GM23338 (cell line): ENCODE measurements at regions not wholly inside any gene's neighbourhood (a gene's known extent, or its start where the extent isn't known, plus 50 kb on each side); places are given as distances from the start of the nearest gene placed in this dataset.

Experiments
- ATAC-seq: fragments of 200-7000 bp; cut with Tn5 transposase; 3 replicates; pipeline ENCODE4 v1.9.1; 2020
- DNase-seq: peaks from one replicate; pipeline ENCODE4 v3.0.0-alpha.2; 2015; ENCODE audit warnings: low spot score
- H2AFZ ChIP-seq: fragments of 200-600 bp; sonication (generic); 2 replicates; pipeline ENCODE4 v1.8.0; 2016; ENCODE audit warnings: antibody characterized with exemption, mild to moderate bottlenecking, moderate library complexity
- H3F3A ChIP-seq: fragments of 200-600 bp; sonication (generic); replicated peaks from 2 replicates; pipeline ENCODE4 v1.8.0; 2017; ENCODE audit warnings: antibody characterized with exemption, mixed run types, low read depth
- H3K27ac ChIP-seq: fragments of 200-600 bp; sonication (generic); 2 replicates; pipeline ENCODE4 v1.6.1; 2016; ENCODE audit warnings: low read depth
- H3K27me3 ChIP-seq: fragments of 200-600 bp; sonication (generic); 2 replicates; pipeline ENCODE4 v1.8.0; 2016; ENCODE audit warnings: mild to moderate bottlenecking, mixed run types, moderate library complexity; ENCODE audit not compliant: insufficient read depth
- H3K36me3 ChIP-seq: fragments of 200-600 bp; sonication (generic); 2 replicates; pipeline ENCODE4 v1.8.0; 2016; ENCODE audit warnings: mild to moderate bottlenecking; ENCODE audit not compliant: insufficient read depth
- H3K4me1 ChIP-seq: fragments of 200-600 bp; sonication (generic); 2 replicates; pipeline ENCODE4 v1.8.0; 2016; ENCODE audit warnings: mild to moderate bottlenecking, moderate library complexity; ENCODE audit not compliant: insufficient read depth
- H3K4me2 ChIP-seq: fragments of 200-600 bp; sonication (generic); 2 replicates; pipeline ENCODE4 v1.7.1; 2017; ENCODE audit warnings: mixed run types
- H3K4me3 ChIP-seq: fragments of 200-600 bp; sonication (generic); 2 replicates; pipeline ENCODE4 v1.6.1; 2016; ENCODE audit warnings: mixed run types
- H3K79me2 ChIP-seq: fragments of 200-600 bp; sonication (generic); replicated peaks from 2 replicates; pipeline ENCODE4 v1.8.0; 2017; ENCODE audit warnings: mild to moderate bottlenecking; ENCODE audit not compliant: insufficient read depth
- H3K9me2 ChIP-seq: fragments of 200-600 bp; sonication (generic); 2 replicates; pipeline ENCODE4 v1.8.0; 2017; ENCODE audit not compliant: insufficient read depth
- H4K20me1 ChIP-seq: fragments of 200-600 bp; sonication (generic); replicated peaks from 2 replicates; pipeline ENCODE4 v1.8.0; 2017; ENCODE audit warnings: mild to moderate bottlenecking; ENCODE audit not compliant: insufficient read depth
- H3K27ac Mint-ChIP-seq: 2 replicates; pipeline ENCODE4 v1.8.0; 2020; ENCODE audit warnings: inconsistent platforms, mild to moderate bottlenecking, moderate library complexity, mixed read lengths
- H3K27me3 Mint-ChIP-seq: 3 replicates; pipeline ENCODE4 v1.8.0; 2022; ENCODE audit warnings: low read depth, mild to moderate bottlenecking, moderate library complexity, mixed read lengths, inconsistent platforms; ENCODE audit not compliant: insufficient read depth, poor library complexity
- H3K36me3 Mint-ChIP-seq: 3 replicates; pipeline ENCODE4 v1.8.0; 2021; ENCODE audit warnings: low read depth, mild to moderate bottlenecking, inconsistent platforms, moderate library complexity, mixed read lengths
- H3K4me1 Mint-ChIP-seq: 3 replicates; pipeline ENCODE4 v1.8.0; 2020; ENCODE audit warnings: mild to moderate bottlenecking, inconsistent platforms, mixed read lengths
- H3K4me3 Mint-ChIP-seq: 3 replicates; pipeline ENCODE4 v1.8.0; 2021; ENCODE audit warnings: moderate library complexity, mild to moderate bottlenecking, inconsistent platforms, mixed read lengths
- H3K9me3 Mint-ChIP-seq: 3 replicates; pipeline ENCODE4 v1.8.0; 2020; ENCODE audit warnings: moderate library complexity, mild to moderate bottlenecking, inconsistent platforms, mixed read lengths
- CTCF ChIP-seq, 2 experiments: fragments of 200-600 bp in 1 of 2; sonication (generic) in 1 of 2; conservative IDR thresholded peaks; 2 replicates each; pipeline versions ENCODE4 v1.5.1 to v1.6.1; 2016 to 2017; ENCODE audit warnings: antibody characterized with exemption in 2 of 2, low read depth in 2 of 2, mild to moderate bottlenecking in 2 of 2, moderate library complexity in 1 of 2
- EZH2 ChIP-seq: fragments of 200-600 bp; sonication (generic); IDR thresholded peaks from one replicate; pipeline ENCODE4 v1.8.0; 2017; ENCODE audit warnings: antibody characterized with exemption, mild to moderate bottlenecking, low read depth; ENCODE audit not compliant: unreplicated experiment
- EZH2phosphoT487 ChIP-seq: fragments of 200-600 bp; sonication (generic); IDR thresholded peaks from one replicate; pipeline ENCODE4 v1.8.1; 2018; ENCODE audit warnings: antibody characterized with exemption; ENCODE audit not compliant: unreplicated experiment
- JUNB ChIP-seq: IDR thresholded peaks from one replicate; pipeline ENCODE4 v1.6.1; 2016; ENCODE audit warnings: antibody characterized with exemption; ENCODE audit not compliant: unreplicated experiment
- POLR2AphosphoS5 ChIP-seq: IDR thresholded peaks from 2 replicates; pipeline ENCODE4 v1.6.1; 2016; ENCODE audit warnings: antibody characterized with exemption, low read depth
- REST ChIP-seq: IDR thresholded peaks from one replicate; pipeline ENCODE4 v1.6.1; 2018; ENCODE audit warnings: antibody characterized with exemption; ENCODE audit not compliant: unreplicated experiment
- STAT1 ChIP-seq: IDR thresholded peaks from one replicate; pipeline ENCODE4 v1.6.1; 2016; ENCODE audit warnings: antibody characterized with exemption; ENCODE audit not compliant: unreplicated experiment
- ZNF114 ChIP-seq: fragments of 250-450 bp; sonication (Bioruptor Pico); IDR thresholded peaks from 2 replicates; pipeline ENCODE4 v1.5.0; 2020; ENCODE audit warnings: mild to moderate bottlenecking, moderate library complexity
- ZNF331 ChIP-seq: fragments of 250-450 bp; sonication (Bioruptor Pico); IDR thresholded peaks from 2 replicates; pipeline ENCODE4 v1.5.0; 2020; ENCODE audit warnings: low read depth, mild to moderate bottlenecking, moderate library complexity
- ZNF462 ChIP-seq: fragments of 250-450 bp; sonication (Bioruptor Pico); IDR thresholded peaks from 2 replicates; pipeline ENCODE4 v1.5.0; 2020; ENCODE audit warnings: mild to moderate bottlenecking, moderate library complexity

- Histone ChIP-seq H3K36me3 (no peaks in the 10 kb centered on the region), H3K27me3 (no peaks in the 10 kb centered on the region), H3K4me1 (no peaks in the 10 kb centered on the region), H3K27ac (no peak overlapping the region), H4K20me1 (no peaks in the 10 kb centered on the region), H3K4me3 (no peak overlapping the region), H3K4me2 (no peak overlapping the region), H3K9me2 (peaks cover 16% of the 10 kb centered on the region), H3K79me2 (no peaks in the 10 kb centered on the region), H3F3A (no peaks in the 10 kb centered on the region), H2AFZ (no peak overlapping the region)
- peaks cover 18% of the 10 kb centered on the region for H3K9me3 Mint-ChIP-seq
- H3K4me3 Mint-ChIP-seq, result no peak overlapping the region
- no peak for ATAC-seq
- DNase-seq, result no peak
- TF ChIP-seq ZNF331 (no peak), EZH2 (no peak), JUNB (no peak), CTCF (conservative IDR thresholded peaks at IDR 0.05; ENCODE audit: low read depth in 2 of 2) (no peak), EZH2phosphoT487 (no peak), REST (no peak), ZNF114 (CRISPR knock-in tag) (no peak), STAT1 (no peak), ZNF462 (no peak), POLR2AphosphoS5 (no peak)
- no peaks in the 10 kb centered on the region for H3K4me1 Mint-ChIP-seq
- H3K27me3 Mint-ChIP-seq, result peaks cover 10% of the 10 kb centered on the region
- peaks cover 14% of the 10 kb centered on the region for H3K36me3 Mint-ChIP-seq
- H3K27ac Mint-ChIP-seq, result no peak overlapping the region
These were observed 126.8 kb downstream of the BCL2L11 start for GRCh38 chr2:111247491-111247890.
